Right lobe of liver (tissue), 4 donors: ENCODE measurements at regions not wholly inside any gene's neighbourhood (a gene's known extent, or its start where the extent isn't known, plus 50 kb on each side); places are given as distances from the start of the nearest gene placed in this dataset.
"Not testable (repeated sequence)": the region's sequence is repeated elsewhere in the genome, so short reads cannot be mapped to it uniquely, and the experiment has no call there.

Experiments
- POLR2A ChIP-seq: fragments of 450-650 bp; IDR thresholded peaks from one replicate; pipeline ENCODE4 v1.6.1; 2017; ENCODE audit warnings: antibody characterized with exemption, mild to moderate bottlenecking
- TF ChIP-seq, protein P1 (sequence below), 4 donors: fragments of 200-600 bp in 3 of 4; fragments of 450-650 bp in 1 of 4; IDR thresholded peaks; one replicate each; pipeline versions ENCODE4 v1.5.1 to v1.8.0; 2016 to 2022; ENCODE audit warnings: antibody characterized with exemption in 4 of 4, mild to moderate bottlenecking in 2 of 4
- donor health status: DM: no; HTN: no; CAD: no.
- donor health status: DM: no; HTN: no; CAD: no.
- donor health status: DM: no; HTN: yes; CAD: no.

DNA sequence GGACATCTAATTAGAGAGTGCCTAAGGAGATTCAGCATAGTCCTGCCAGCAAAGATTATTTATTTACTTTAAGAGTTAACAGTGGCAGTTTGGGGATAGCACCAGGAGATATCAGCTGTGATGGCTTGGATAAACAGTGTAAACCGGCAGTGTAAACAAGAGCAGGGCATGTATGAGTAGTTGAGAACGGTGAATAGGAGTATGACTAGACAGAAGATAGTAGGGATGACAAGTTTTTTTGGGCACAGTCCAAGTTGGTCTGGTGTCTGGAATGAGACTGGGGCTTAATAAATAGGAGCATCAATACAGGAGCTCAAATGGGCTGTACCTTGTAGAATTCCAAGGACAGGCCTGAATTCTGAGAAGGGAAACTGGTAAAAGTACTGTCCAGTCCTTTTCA is 123.0 kb upstream of the MDFIC2 start:
- TF ChIP-seq, protein P1, sequence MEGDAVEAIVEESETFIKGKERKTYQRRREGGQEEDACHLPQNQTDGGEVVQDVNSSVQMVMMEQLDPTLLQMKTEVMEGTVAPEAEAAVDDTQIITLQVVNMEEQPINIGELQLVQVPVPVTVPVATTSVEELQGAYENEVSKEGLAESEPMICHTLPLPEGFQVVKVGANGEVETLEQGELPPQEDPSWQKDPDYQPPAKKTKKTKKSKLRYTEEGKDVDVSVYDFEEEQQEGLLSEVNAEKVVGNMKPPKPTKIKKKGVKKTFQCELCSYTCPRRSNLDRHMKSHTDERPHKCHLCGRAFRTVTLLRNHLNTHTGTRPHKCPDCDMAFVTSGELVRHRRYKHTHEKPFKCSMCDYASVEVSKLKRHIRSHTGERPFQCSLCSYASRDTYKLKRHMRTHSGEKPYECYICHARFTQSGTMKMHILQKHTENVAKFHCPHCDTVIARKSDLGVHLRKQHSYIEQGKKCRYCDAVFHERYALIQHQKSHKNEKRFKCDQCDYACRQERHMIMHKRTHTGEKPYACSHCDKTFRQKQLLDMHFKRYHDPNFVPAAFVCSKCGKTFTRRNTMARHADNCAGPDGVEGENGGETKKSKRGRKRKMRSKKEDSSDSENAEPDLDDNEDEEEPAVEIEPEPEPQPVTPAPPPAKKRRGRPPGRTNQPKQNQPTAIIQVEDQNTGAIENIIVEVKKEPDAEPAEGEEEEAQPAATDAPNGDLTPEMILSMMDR (IDR thresholded peaks at IDR 0.05): not testable (repeated sequence)
- TF ChIP-seq POLR2A: not testable (repeated sequence)
